Kidney (tissue), 13 donors: ENCODE measurements at regions not wholly inside any gene's neighbourhood (a gene's known extent, or its start where the extent isn't known, plus 50 kb on each side); places are given as distances from the start of the nearest gene placed in this dataset.

ENCODE experiments used
- DNase-seq, 5 donors: peaks; one replicate each; pipeline ENCODE4 v3.0.0-alpha.2; 2013 to 2020
- FAIRE-seq: peaks from 2 replicates; lab custom pipeline; 2012; peaks lifted over from hg19 to GRCh38; lab: Jason Lieb, UNC
- H3K27ac ChIP-seq, 2 donors: one replicate each; pipeline ENCODE4 v1.7.0; 2013; ENCODE audit warnings: low read depth in 2 of 2, low read length in 2 of 2, inconsistent platforms in 1 of 2
- H3K27me3 ChIP-seq: one replicate; pipeline ENCODE4 v1.7.1; 2013; ENCODE audit warnings: low read length, inconsistent platforms; ENCODE audit not compliant: control insufficient read depth, insufficient read depth
- H3K36me3 ChIP-seq, 3 donors: one replicate each; pipeline versions ENCODE4 v1.7.0 to v1.7.1; 2013; ENCODE audit warnings: low read length in 3 of 3, control low read depth in 1 of 3, inconsistent platforms in 1 of 3; ENCODE audit not compliant: insufficient read depth in 3 of 3, control insufficient read depth in 2 of 3
- H3K4me1 ChIP-seq, 3 donors: one replicate each; pipeline versions ENCODE4 v1.7.0 to v1.7.1; 2013; ENCODE audit warnings: low read length in 3 of 3, inconsistent platforms in 1 of 3, low read depth in 1 of 3; ENCODE audit not compliant: control insufficient read depth in 2 of 3, insufficient read depth in 2 of 3
- H3K4me3 ChIP-seq, 3 donors: one replicate each; pipeline versions ENCODE4 v1.7.0 to v1.8.1; 2013; ENCODE audit warnings: low read length in 3 of 3, control low read depth in 1 of 3, inconsistent platforms in 1 of 3
- H3K9ac ChIP-seq, 3 donors: one replicate each; pipeline versions ENCODE4 v1.7.0 to v1.7.1; 2013; ENCODE audit warnings: low read length in 3 of 3, control low read depth in 1 of 3, inconsistent platforms in 1 of 3
- H3K9me3 ChIP-seq, 3 donors: one replicate each; pipeline versions ENCODE4 v1.7.0 to v1.7.1; 2013; ENCODE audit warnings: low read length in 3 of 3, control low read depth in 1 of 3, inconsistent platforms in 1 of 3; ENCODE audit not compliant: control insufficient read depth in 2 of 3, insufficient read depth in 1 of 3
- intact Hi-C: fragments of 100-400 bp; cut with DNase I; formaldehyde crosslinking; loops from one replicate; pipeline ENCODE4 v1.11.1; 2022
- TF ChIP-seq, protein P1 (sequence below): IDR thresholded peaks from 3 replicates; pipeline ENCODE4 v1.5.1; 2012; ENCODE audit warnings: mild to moderate bottlenecking, moderate library complexity, borderline replicate concordance; ENCODE audit not compliant: insufficient read depth; ENCODE audit errors: extremely low read depth
- donor health status: control.
- donor health status: control.
- donor health status: control.
- donor health status: control.
- donor health status: control.
- donor health status: DM: yes; HTN: yes; CAD: no.
- donor health status: Normal renal cell carcinoma (clear cell type).

DNA sequence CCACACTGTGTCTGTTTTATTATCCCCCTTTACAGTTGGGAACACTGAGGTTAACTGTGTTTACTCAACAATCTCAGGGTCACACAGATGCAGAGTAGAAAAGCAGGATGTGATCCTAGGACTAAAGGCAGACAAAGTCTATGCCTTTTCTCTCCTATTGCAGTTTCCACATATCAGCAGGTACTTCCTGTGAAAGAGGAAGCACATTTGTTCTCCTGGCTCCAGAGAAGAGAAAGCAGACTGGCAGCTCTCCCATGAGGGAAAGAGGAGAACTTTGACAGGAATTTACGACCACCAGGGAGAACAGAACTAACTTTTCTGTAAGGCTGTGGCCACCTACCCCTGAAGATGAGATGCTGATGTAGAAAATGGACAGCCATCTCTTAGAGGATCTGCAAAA lies 84.2 kb upstream of the TNC start:
- Histone ChIP-seq H3K27me3 (no peaks in the 10 kb centered on the region), H3K4me1 (no peaks in the 10 kb centered on the region), H3K9ac (no peak overlapping the region), H3K9me3 (no peaks in the 10 kb centered on the region), H3K4me3 (no peak overlapping the region), H3K27ac (no peak overlapping the region), H3K36me3 (no peaks in the 10 kb centered on the region)
- FAIRE-seq (no peak), DNase-seq (no peak)
- TF ChIP-seq, protein P1, sequence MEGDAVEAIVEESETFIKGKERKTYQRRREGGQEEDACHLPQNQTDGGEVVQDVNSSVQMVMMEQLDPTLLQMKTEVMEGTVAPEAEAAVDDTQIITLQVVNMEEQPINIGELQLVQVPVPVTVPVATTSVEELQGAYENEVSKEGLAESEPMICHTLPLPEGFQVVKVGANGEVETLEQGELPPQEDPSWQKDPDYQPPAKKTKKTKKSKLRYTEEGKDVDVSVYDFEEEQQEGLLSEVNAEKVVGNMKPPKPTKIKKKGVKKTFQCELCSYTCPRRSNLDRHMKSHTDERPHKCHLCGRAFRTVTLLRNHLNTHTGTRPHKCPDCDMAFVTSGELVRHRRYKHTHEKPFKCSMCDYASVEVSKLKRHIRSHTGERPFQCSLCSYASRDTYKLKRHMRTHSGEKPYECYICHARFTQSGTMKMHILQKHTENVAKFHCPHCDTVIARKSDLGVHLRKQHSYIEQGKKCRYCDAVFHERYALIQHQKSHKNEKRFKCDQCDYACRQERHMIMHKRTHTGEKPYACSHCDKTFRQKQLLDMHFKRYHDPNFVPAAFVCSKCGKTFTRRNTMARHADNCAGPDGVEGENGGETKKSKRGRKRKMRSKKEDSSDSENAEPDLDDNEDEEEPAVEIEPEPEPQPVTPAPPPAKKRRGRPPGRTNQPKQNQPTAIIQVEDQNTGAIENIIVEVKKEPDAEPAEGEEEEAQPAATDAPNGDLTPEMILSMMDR = no peak
- intact Hi-C loops = no loop called here

DNA sequence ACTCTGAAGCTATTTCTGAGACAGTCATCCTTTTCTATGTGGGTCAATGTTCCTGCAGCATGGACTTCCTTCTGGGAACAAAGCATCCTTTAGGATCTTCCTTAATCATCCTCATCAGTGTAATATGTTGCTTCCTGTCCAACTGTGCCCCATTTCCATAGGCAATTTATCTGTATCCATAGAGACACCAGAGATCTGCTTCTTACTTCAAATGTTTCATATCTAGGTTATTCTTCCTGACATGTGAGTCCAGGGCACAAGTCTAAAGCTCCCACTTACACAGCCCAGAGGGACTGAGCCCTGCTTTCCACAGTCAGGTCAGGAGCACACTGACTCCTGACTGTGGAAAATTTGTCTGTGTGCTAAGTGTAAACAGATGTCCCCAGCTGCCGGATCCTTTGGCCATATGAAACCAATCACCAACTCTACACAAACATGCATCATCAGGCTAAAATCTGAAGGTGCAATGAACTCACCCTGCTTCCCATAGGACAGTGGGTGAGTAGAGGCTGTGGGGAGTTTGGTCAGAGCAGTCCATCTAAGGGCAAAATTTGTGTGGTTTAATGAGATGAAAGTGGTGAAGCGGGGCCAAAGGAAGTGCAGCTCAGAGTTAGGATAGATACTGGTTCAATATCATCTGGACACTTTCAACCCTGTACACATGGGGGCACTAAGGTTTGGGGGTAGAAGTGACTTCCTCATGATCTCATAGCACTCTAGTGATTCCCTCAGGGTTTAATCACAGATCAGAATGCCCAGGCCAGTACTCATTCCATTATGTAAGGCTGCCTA lies 85.2 kb upstream of the TNC start:
- no peaks in the 10 kb centered on the region for H3K36me3 ChIP-seq
- H3K9ac ChIP-seq = no peak overlapping the region
- H3K27ac ChIP-seq = no peak overlapping the region
- H3K9me3 ChIP-seq = no peaks in the 10 kb centered on the region
- TF ChIP-seq, protein P1 = no peak
- DNase-seq (peak in 1 of 5 donors; percentile 74), FAIRE-seq (no peak)
- intact Hi-C loops = no loop called here
- H3K4me1 ChIP-seq = no peaks in the 10 kb centered on the region
- no peak overlapping the region for H3K4me3 ChIP-seq
- no peaks in the 10 kb centered on the region for H3K27me3 ChIP-seq

DNA sequence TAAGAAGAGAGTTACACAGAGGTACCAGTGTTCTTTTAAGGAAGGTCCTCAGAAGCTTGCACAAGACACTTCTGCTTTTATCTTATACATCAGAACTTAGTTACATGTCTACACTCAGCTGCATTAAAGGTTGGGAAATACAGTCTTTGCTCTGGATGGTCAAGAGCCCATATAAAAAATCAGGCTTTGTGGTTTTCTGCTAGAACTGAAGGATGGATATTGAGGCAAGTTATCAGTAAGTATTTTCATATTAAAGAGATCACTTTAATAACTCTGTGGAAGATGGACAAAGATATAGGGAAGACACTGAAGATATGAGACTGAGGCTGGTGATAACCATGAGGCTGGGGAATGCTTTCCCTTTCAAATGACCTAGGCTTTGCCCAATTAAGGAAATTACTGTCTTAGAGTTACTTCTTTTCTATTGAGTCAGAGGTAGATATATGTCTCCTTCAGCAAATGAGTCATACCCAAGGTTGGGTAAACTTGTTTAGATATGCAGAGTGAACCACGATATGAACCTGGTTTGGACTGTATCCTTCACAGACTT lies 87.0 kb upstream of the TNC start:
- H3K9ac ChIP-seq = no peak overlapping the region
- H3K27ac ChIP-seq = no peak overlapping the region
- no peak for FAIRE-seq
- H3K4me3 ChIP-seq = no peak overlapping the region
- H3K4me1 ChIP-seq = no peaks in the 10 kb centered on the region
- no peak for DNase-seq
- no peaks in the 10 kb centered on the region for H3K36me3 ChIP-seq
- H3K27me3 ChIP-seq = no peaks in the 10 kb centered on the region
- TF ChIP-seq, protein P1 = no peak
- intact Hi-C loops = no loop called here
- H3K9me3 ChIP-seq = no peaks in the 10 kb centered on the region
